Uterus (tissue), 3 donors: ENCODE measurements at regions not wholly inside any gene's neighbourhood (a gene's known extent, or its start where the extent isn't known, plus 50 kb on each side); places are given as distances from the start of the nearest gene placed in this dataset.

Experiments used
- DNase-seq, 2 donors: peaks; one replicate each; pipeline ENCODE4 v3.0.0-alpha.2; 2019 to 2020
- H3K27ac ChIP-seq, 2 donors: fragments of 200-600 bp; sonication (generic); 1 replicate in 1 of 2; 2 replicates in 1 of 2; pipeline ENCODE4 v1.5.1; 2016 to 2018
- H3K27me3 ChIP-seq, 2 donors: fragments of 200-600 bp; sonication (generic); one replicate each; pipeline ENCODE4 v1.5.1; 2018 to 2019; ENCODE audit warnings: control low read depth in 1 of 2
- H3K36me3 ChIP-seq, 2 donors: fragments of 200-600 bp; sonication (generic); one replicate each; pipeline ENCODE4 v1.5.1; 2019; ENCODE audit warnings: control low read depth in 1 of 2
- H3K4me1 ChIP-seq, 2 donors: fragments of 200-600 bp; sonication (generic); one replicate each; pipeline ENCODE4 v1.5.1; 2018 to 2019; ENCODE audit warnings: control low read depth in 1 of 2
- H3K4me3 ChIP-seq, 2 donors: fragments of 200-600 bp; sonication (generic); 1 replicate in 1 of 2; 2 replicates in 1 of 2; pipeline ENCODE4 v1.5.1; 2018 to 2019; ENCODE audit warnings: mild to moderate bottlenecking in 1 of 2
- H3K9me3 ChIP-seq, 2 donors: fragments of 200-600 bp; sonication (generic); one replicate each; pipeline ENCODE4 v1.5.1; 2019; ENCODE audit warnings: control low read depth in 1 of 2
- CTCF ChIP-seq, 4 experiments: fragments of 200-600 bp in 2 of 4; fragments of 450-650 bp in 2 of 4; sonication (generic) in 2 of 4; IDR thresholded peaks; one replicate each; pipeline ENCODE4 v1.5.1; 2016 to 2019; ENCODE audit warnings: antibody characterized with exemption in 4 of 4, mild to moderate bottlenecking in 2 of 4, moderate library complexity in 1 of 4
- POLR2A ChIP-seq, 2 donors: fragments of 450-650 bp; IDR thresholded peaks; one replicate each; pipeline ENCODE4 v1.6.1; 2016; ENCODE audit warnings: antibody characterized with exemption in 2 of 2, mild to moderate bottlenecking in 1 of 2, moderate library complexity in 1 of 2
- intact Hi-C: fragments of 100-400 bp; cut with DNase I; formaldehyde crosslinking; loops from one replicate; pipeline ENCODE4 v1.15.1; 2023; ENCODE audit warnings: low total_unique reads
- donor health status: DM: yes; HTN: yes; CAD: no.

DNA sequence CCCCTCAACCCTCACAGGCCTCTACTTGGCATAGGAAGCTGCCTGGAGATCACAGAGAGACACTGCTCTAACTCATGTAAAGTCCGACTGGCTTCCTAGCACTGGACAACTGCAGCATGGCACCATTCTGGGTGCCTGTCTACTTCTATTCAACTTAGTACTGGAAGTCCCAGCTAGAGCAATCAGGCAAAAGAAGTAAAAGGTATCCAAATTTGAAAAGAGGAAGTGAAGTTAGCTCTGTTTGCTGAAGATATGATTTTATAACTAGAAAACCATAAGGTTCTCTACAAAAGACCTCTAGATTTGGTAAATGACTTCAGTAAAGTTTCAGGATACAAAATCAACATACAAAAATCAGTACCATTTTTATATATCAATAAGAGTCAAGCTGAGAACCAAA is 1017.6 kb downstream of the PCDH9 start:
- TF ChIP-seq POLR2A (IDR thresholded peaks at IDR 0.05) (no peak), CTCF (IDR thresholded peaks at IDR 0.05) (no peak)
- Histone ChIP-seq H3K36me3 (no peaks in the 10 kb centered on the region), H3K4me3 (no peak overlapping the region), H3K27ac (no peak overlapping the region), H3K9me3 (no peaks in the 10 kb centered on the region), H3K4me1 (no peaks in the 10 kb centered on the region), H3K27me3 (no peaks in the 10 kb centered on the region)
- DNase-seq, result no peak
- intact Hi-C loops, result no loop called here

GRCh38 chr13:66210677-66211076 is 1019.5 kb downstream of the PCDH9 start:
- DNase-seq, result no peak
- Histone ChIP-seq H3K4me3 (no peak overlapping the region), H3K27ac (no peak overlapping the region), H3K4me1 (no peaks in the 10 kb centered on the region), H3K36me3 (no peaks in the 10 kb centered on the region), H3K9me3 (no peaks in the 10 kb centered on the region), H3K27me3 (no peaks in the 10 kb centered on the region)
- intact Hi-C loops, result no loop called here
- no peak for TF ChIP-seq POLR2A (IDR thresholded peaks at IDR 0.05)
- TF ChIP-seq CTCF (IDR thresholded peaks at IDR 0.05), result no peak

DNA sequence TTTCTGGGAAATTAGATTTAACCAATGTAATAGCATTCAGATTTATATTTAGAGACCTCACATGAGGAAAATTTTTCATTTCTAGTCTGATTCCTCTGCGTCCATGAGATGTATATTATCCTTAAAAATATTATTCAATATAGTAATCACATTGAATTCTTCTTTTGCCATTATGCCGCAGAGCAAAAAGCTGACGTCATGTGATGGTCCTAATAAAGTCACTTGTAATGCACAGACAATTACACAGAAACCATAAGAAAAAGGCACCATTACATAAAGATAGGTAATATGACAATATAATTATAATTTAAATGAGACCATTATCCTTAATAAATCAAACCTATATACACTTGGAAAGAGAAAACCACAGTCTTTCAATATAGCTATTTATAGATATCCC is 1021.5 kb downstream of the PCDH9 start:
- Histone ChIP-seq H3K27me3 (no peaks in the 10 kb centered on the region), H3K9me3 (no peaks in the 10 kb centered on the region), H3K36me3 (no peaks in the 10 kb centered on the region), H3K27ac (no peak overlapping the region), H3K4me1 (no peaks in the 10 kb centered on the region), H3K4me3 (no peak overlapping the region)
- intact Hi-C loops, result no loop called here
- DNase-seq, result no peak
- TF ChIP-seq POLR2A (IDR thresholded peaks at IDR 0.05) (no peak), CTCF (IDR thresholded peaks at IDR 0.05) (no peak)

DNA sequence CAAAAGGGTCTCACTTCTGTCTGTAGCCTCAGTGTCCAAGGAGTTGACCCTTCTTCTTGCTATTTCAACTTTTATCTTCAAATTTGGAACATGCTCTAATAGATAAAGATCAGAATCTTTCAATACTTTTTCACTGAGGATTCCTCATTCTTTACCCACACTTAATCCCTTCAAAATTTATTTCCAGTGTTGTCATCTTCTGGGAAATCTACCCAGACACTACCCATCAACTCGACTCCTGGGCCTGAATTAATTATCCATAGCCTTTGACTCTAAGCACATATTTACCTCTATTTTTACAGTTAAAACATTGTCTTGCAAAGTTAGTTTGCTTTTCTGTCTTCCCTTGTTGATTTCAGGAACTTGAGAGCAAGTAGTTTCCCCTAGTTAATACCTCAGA is 1022.5 kb downstream of the PCDH9 start:
- no peak for TF ChIP-seq CTCF (IDR thresholded peaks at IDR 0.05)
- TF ChIP-seq POLR2A (IDR thresholded peaks at IDR 0.05), result no peak
- no peaks in the 10 kb centered on the region for H3K27me3 ChIP-seq
- no peaks in the 10 kb centered on the region for H3K9me3 ChIP-seq
- no peak for DNase-seq
- no peak overlapping the region for H3K4me3 ChIP-seq
- no peaks in the 10 kb centered on the region for H3K36me3 ChIP-seq
- no peaks in the 10 kb centered on the region for H3K4me1 ChIP-seq
- intact Hi-C loops, result no loop called here
- no peak overlapping the region for H3K27ac ChIP-seq

DNA sequence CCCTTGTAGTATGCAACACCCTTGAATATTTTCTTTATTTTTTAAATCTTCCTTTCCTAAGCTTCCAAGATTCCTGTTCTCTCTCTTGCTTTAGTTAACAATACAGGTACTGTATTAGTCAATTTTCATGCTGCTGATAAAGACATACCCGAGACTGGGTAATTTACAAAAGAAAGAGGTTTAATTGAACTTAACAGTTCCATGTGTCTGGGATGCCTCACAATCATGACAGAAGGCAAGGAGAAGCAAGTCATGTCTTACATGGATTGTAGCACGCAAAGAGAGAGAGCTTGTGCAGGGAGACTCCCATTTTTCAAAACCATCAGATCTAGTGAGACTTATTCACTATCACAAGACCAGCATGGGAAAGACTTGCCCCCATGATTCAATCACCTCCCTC is 1024.3 kb downstream of the PCDH9 start:
- Histone ChIP-seq H3K9me3 (no peaks in the 10 kb centered on the region), H3K4me1 (no peaks in the 10 kb centered on the region), H3K27me3 (no peaks in the 10 kb centered on the region), H3K4me3 (no peak overlapping the region), H3K36me3 (no peaks in the 10 kb centered on the region), H3K27ac (no peak overlapping the region)
- no peak for TF ChIP-seq CTCF (IDR thresholded peaks at IDR 0.05)
- TF ChIP-seq POLR2A (IDR thresholded peaks at IDR 0.05), result no peak
- no peak for DNase-seq
- intact Hi-C loops, result no loop called here
